GM19240 (cell line): ENCODE measurements at regions not wholly inside any gene's neighbourhood (a gene's known extent, or its start where the extent isn't known, plus 50 kb on each side); places are given as distances from the start of the nearest gene placed in this dataset.
"Not testable (repeated sequence)": the region's sequence is repeated elsewhere in the genome, so short reads cannot be mapped to it uniquely, and the experiment has no call there.

ENCODE experiments used
- DNase-seq: peaks from one replicate; pipeline ENCODE4 v3.0.0; 2011; ENCODE audit warnings: low spot score; ENCODE audit not compliant: insufficient read length

- DNase-seq, result no peak
Observed at GRCh38 chr13:66154354-66154753, 1075.8 kb downstream of the PCDH9 start.

- no peak for DNase-seq
Observed at GRCh38 chr13:66152596-66152995, 1077.5 kb downstream of the PCDH9 start.

GRCh38 chr13:66144357-66144756 lies 1085.8 kb downstream of the PCDH9 start:
- not testable (repeated sequence) for DNase-seq

GRCh38 chr13:66139701-66140100 lies 1090.4 kb downstream of the PCDH9 start:
- no peak for DNase-seq

- no peak for DNase-seq
Observed at GRCh38 chr13:66139250-66139649, 1090.9 kb downstream of the PCDH9 start.

GRCh38 chr13:66138172-66138811 lies 1091.8 kb downstream of the PCDH9 start:
- peak; percentile 14 for DNase-seq

- DNase-seq, result no peak
Observed at GRCh38 chr13:66137384-66137783, 1092.8 kb downstream of the PCDH9 start.

- DNase-seq, result no peak
Observed at GRCh38 chr13:66128692-66129269, 1101.4 kb downstream of the PCDH9 start.

- DNase-seq, result no peak
Observed at GRCh38 chr13:66128201-66128600, 1101.9 kb downstream of the PCDH9 start.

GRCh38 chr13:66117563-66117962 lies 1112.6 kb downstream of the PCDH9 start:
- no peak for DNase-seq

- no peak for DNase-seq
Observed at GRCh38 chr13:66113882-66114526, 1116.1 kb downstream of the PCDH9 start.

GRCh38 chr13:66111628-66112027 lies 1118.5 kb downstream of the PCDH9 start:
- DNase-seq, result no peak

GRCh38 chr13:66106246-66106645 lies 1123.9 kb downstream of the PCDH9 start:
- DNase-seq, result no peak

- DNase-seq, result no peak
Observed at GRCh38 chr13:66102864-66103263, 1127.3 kb downstream of the PCDH9 start.

GRCh38 chr13:66099825-66100224 lies 1130.3 kb downstream of the PCDH9 start:
- no peak for DNase-seq

- no peak for DNase-seq
Observed at GRCh38 chr13:66098931-66099628, 1131.1 kb downstream of the PCDH9 start.

- no peak for DNase-seq
Observed at GRCh38 chr13:66089711-66090110, 1140.4 kb downstream of the PCDH9 start.

GRCh38 chr13:66087269-66087710 lies 1142.8 kb downstream of the PCDH9 start:
- DNase-seq, result no peak

- no peak for DNase-seq
Observed at GRCh38 chr13:66077132-66077689, 1152.9 kb downstream of the PCDH9 start.

- no peak for DNase-seq
Observed at GRCh38 chr13:66076417-66076816, 1153.7 kb downstream of the PCDH9 start.

GRCh38 chr13:66074018-66074615 lies 1156.0 kb downstream of the PCDH9 start:
- DNase-seq, result no peak
